GM10248 (cell line): ENCODE measurements at regions not wholly inside any gene's neighbourhood (a gene's known extent, or its start where the extent isn't known, plus 50 kb on each side); places are given as distances from the start of the nearest gene placed in this dataset.
"Not testable (repeated sequence)": the region's sequence is repeated elsewhere in the genome, so short reads cannot be mapped to it uniquely, and the experiment has no call there.

Source experiments
- CTCF ChIA-PET: fragments of 300-600 bp; sonication (Branson Sonifier 250); formaldehyde crosslinking; extraction: SDS; loops from one replicate; lab custom pipeline; 2021; ENCODE audit warnings: antibody characterized with exemption; lab: Yijun Ruan, JAX
- POLR2A ChIA-PET: fragments of 350-650 bp; sonication (Branson Sonifier 250); formaldehyde crosslinking; extraction: SDS; loops from one replicate; lab custom pipeline; 2020; ENCODE audit warnings: antibody characterized with exemption; lab: Yijun Ruan, JAX
- DNase-seq: peaks from one replicate; pipeline ENCODE4 v3.0.0; 2012; ENCODE audit errors: extremely low spot score
- CTCF ChIP-seq: IDR thresholded peaks from 2 replicates; pipeline ENCODE4 v1.5.1; 2012; ENCODE audit warnings: mild to moderate bottlenecking, low read depth; ENCODE audit errors: extremely low read depth, missing control alignments, control extremely low read depth

- no peak for DNase-seq
- ChIA-PET CTCF (interaction anchor here (1.6 to 2.1 kb wide), 2 partner anchors 9 to 34 kb away, joined by 3 to 4 read pairs; no protein-coding TSS in a partner anchor), POLR2A (no interaction called here)
- no peak for TF ChIP-seq CTCF
Measured at GRCh38 chr6:19934996-19935591, 97.9 kb downstream of the ID4 start.

- POLR2A ChIA-PET, CTCF ChIA-PET: not testable (repeated sequence)
Measured at GRCh38 chr6:19939321-19939720, 102.2 kb downstream of the ID4 start.

GRCh38 chr6:19939926-19940325 lies 102.8 kb downstream of the ID4 start:
- CTCF ChIA-PET, DNase-seq, POLR2A ChIA-PET: not testable (repeated sequence)

More at GRCh38 chr6:19939321-19939720, 102.2 kb downstream of the ID4 start:
- not testable (repeated sequence) for DNase-seq

- POLR2A ChIA-PET: no interaction called here
- CTCF ChIA-PET: interaction anchor here (2.4 kb wide), 1 partner anchor 11 kb away, joined by 10 read pairs; no protein-coding TSS in a partner anchor
- no peak for DNase-seq
- no peak for TF ChIP-seq CTCF
Measured at GRCh38 chr6:19943042-19943441, 105.9 kb downstream of the ID4 start.

GRCh38 chr6:19945843-19946358 lies 108.7 kb downstream of the ID4 start:
- CTCF ChIA-PET: no interaction called here
- POLR2A ChIA-PET: no interaction called here
- no peak for DNase-seq
- TF ChIP-seq CTCF: no peak

- POLR2A ChIA-PET: no interaction called here
- no peak for TF ChIP-seq CTCF
Measured at GRCh38 chr6:19949155-19949554, 112.0 kb downstream of the ID4 start.

GRCh38 chr6:19964115-19964514 lies 126.9 kb downstream of the ID4 start:
- DNase-seq: no peak
- no peak for TF ChIP-seq CTCF
- ChIA-PET POLR2A (no interaction called here), CTCF (interaction anchor here (1.4 kb wide), 1 partner anchor 8 kb away, joined by 3 read pairs; no protein-coding TSS in a partner anchor)

More at GRCh38 chr6:19949155-19949554, 112.0 kb downstream of the ID4 start:
- no peak for DNase-seq
- CTCF ChIA-PET: no interaction called here
